ENCODE measurements at regions not wholly inside any gene's neighbourhood (a gene's known extent, or its start where the extent isn't known, plus 50 kb on each side); places are given as distances from the start of the nearest gene placed in this dataset.

GRCh38 chr12:46468160-46468559 is 95.6 kb upstream of the SLC38A2 start:
- TF ChIP-seq CTCF (conservative IDR thresholded peaks at IDR 0.05; ENCODE audit: low read depth, low read length) (no peak), EZH2 (IDR thresholded peaks at IDR 0.05; ENCODE audit: borderline replicate concordance, low read depth, low read length, poor library complexity, severe bottlenecking) (no peak)
